HEK293 (cell line): ENCODE measurements at regions not wholly inside any gene's neighbourhood (a gene's known extent, or its start where the extent isn't known, plus 50 kb on each side); places are given as distances from the start of the nearest gene placed in this dataset.

Source experiments
- CTCF ChIA-PET: fragments of 350-600 bp; formaldehyde crosslinking; extraction: SDS; loops from one replicate; lab custom pipeline; 2021; ENCODE audit warnings: antibody characterized with exemption; lab: Yijun Ruan, JAX
- POLR2A ChIA-PET: fragments of 300-600 bp; formaldehyde crosslinking; extraction: SDS; loops from one replicate; lab custom pipeline; 2020; ENCODE audit warnings: antibody characterized with exemption, inconsistent platforms; lab: Yijun Ruan, JAX
- H3K27ac ChIP-seq: fragments of 200-500 bp; sonication (Bioruptor generic); 2 replicates; pipeline ENCODE4 v1.5.1; 2014; ENCODE audit warnings: low read depth, low read length, control low read depth, inconsistent platforms; ENCODE audit errors: extremely low read depth
- H3K36me3 ChIP-seq, 2 experiments: fragments of 200-500 bp in 1 of 2; sonication (Bioruptor generic) in 1 of 2; 1 replicate in 1 of 2; 2 replicates in 1 of 2; pipeline ENCODE4 v1.5.1; 2014 to 2017; ENCODE audit warnings: inconsistent platforms in 2 of 2, low read length in 2 of 2; ENCODE audit not compliant: control insufficient read depth in 2 of 2, insufficient read depth in 1 of 2
- H3K4me1 ChIP-seq: fragments of 200-500 bp; sonication (Bioruptor generic); 2 replicates; pipeline ENCODE4 v1.5.1; 2014; ENCODE audit warnings: mild to moderate bottlenecking, low read length, inconsistent platforms; ENCODE audit not compliant: control insufficient read depth, insufficient read depth
- H3K4me3 ChIP-seq: 2 replicates; pipeline ENCODE4 v1.5.1; 2011; ENCODE audit warnings: low read depth, mild to moderate bottlenecking, control low read depth, low read length, moderate library complexity
- H3K9me3 ChIP-seq: fragments of 200-500 bp; sonication (Bioruptor generic); 2 replicates; pipeline ENCODE4 v1.5.1; 2014; ENCODE audit warnings: low read depth, low read length, inconsistent platforms; ENCODE audit not compliant: control insufficient read depth, insufficient read depth
- AEBP2 ChIP-seq: fragments of 450-650 bp; formaldehyde crosslinking; IDR thresholded peaks from 2 replicates; pipeline ENCODE4 v1.5.1; 2016; ENCODE audit warnings: missing biosample characterization, missing genetic modification characterization, borderline replicate concordance
- CTCF ChIP-seq: fragments of 450-650 bp; formaldehyde crosslinking; IDR thresholded peaks from 2 replicates; pipeline ENCODE4 v1.5.1; 2016; ENCODE audit warnings: missing biosample characterization, missing genetic modification characterization
- HOXC10 ChIP-seq: sonication (generic); formaldehyde crosslinking; IDR thresholded peaks from 2 replicates; pipeline ENCODE4 v1.8.1; 2023; ENCODE audit warnings: mild to moderate bottlenecking, missing genetic modification reagents
- OVOL3 ChIP-seq: fragments of 450-650 bp; formaldehyde crosslinking; IDR thresholded peaks from 2 replicates; pipeline ENCODE4 v1.5.1; 2016; ENCODE audit warnings: missing biosample characterization, missing genetic modification characterization
- PRDM1 ChIP-seq: fragments of 450-650 bp; formaldehyde crosslinking; IDR thresholded peaks from 2 replicates; pipeline ENCODE4; 2016; ENCODE audit warnings: missing biosample characterization, missing genetic modification characterization
- SALL2 ChIP-seq: fragments of 450-650 bp; formaldehyde crosslinking; IDR thresholded peaks from 2 replicates; pipeline ENCODE4 v1.5.0; 2017; ENCODE audit warnings: missing biosample characterization, mild to moderate bottlenecking, missing genetic modification characterization, borderline replicate concordance
- SCRT2 ChIP-seq: fragments of 450-650 bp; formaldehyde crosslinking; IDR thresholded peaks from 2 replicates; pipeline ENCODE4 v1.5.1; 2016; ENCODE audit warnings: missing biosample characterization, missing genetic modification characterization
- WT1 ChIP-seq: fragments of 450-650 bp; formaldehyde crosslinking; IDR thresholded peaks from 2 replicates; pipeline ENCODE4 v1.5.1; 2016; ENCODE audit warnings: missing biosample characterization, missing genetic modification characterization
- ZBTB1 ChIP-seq: fragments of 450-650 bp; formaldehyde crosslinking; IDR thresholded peaks from 2 replicates; pipeline ENCODE4 v1.5.1; 2016; ENCODE audit warnings: missing biosample characterization, missing genetic modification characterization
- ZEB2 ChIP-seq: fragments of 450-650 bp; formaldehyde crosslinking; IDR thresholded peaks from 2 replicates; pipeline ENCODE4 v1.5.1; 2016; ENCODE audit warnings: missing biosample characterization, missing genetic modification characterization
- ZNF221 ChIP-seq: fragments of 450-650 bp; formaldehyde crosslinking; IDR thresholded peaks from 2 replicates; pipeline ENCODE4 v1.5.1; 2017; ENCODE audit warnings: missing biosample characterization, missing genetic modification characterization, borderline replicate concordance
- ZNF324 ChIP-seq: fragments of 450-650 bp; formaldehyde crosslinking; IDR thresholded peaks from 2 replicates; pipeline ENCODE4 v1.5.1; 2016; ENCODE audit warnings: missing biosample characterization, missing genetic modification characterization
- ZNF350 ChIP-seq: fragments of 450-650 bp; formaldehyde crosslinking; IDR thresholded peaks from 2 replicates; pipeline ENCODE4 v1.5.0; 2017; ENCODE audit warnings: missing biosample characterization, mild to moderate bottlenecking, missing genetic modification characterization
- ZNF391 ChIP-seq: fragments of 450-650 bp; formaldehyde crosslinking; IDR thresholded peaks from 2 replicates; pipeline ENCODE4 v1.5.1; 2016; ENCODE audit warnings: low read depth, missing biosample characterization, missing genetic modification characterization, borderline replicate concordance
- ZNF404 ChIP-seq: fragments of 450-650 bp; formaldehyde crosslinking; IDR thresholded peaks from 2 replicates; pipeline ENCODE4 v1.5.1; 2017; ENCODE audit warnings: missing biosample characterization, missing genetic modification characterization
- ZNF426 ChIP-seq: fragments of 450-650 bp; formaldehyde crosslinking; IDR thresholded peaks from 2 replicates; pipeline ENCODE4 v1.5.1; 2017; ENCODE audit warnings: missing biosample characterization, missing genetic modification characterization, mild to moderate bottlenecking, inconsistent platforms, moderate library complexity
- ZNF558 ChIP-seq: fragments of 450-650 bp; formaldehyde crosslinking; IDR thresholded peaks from 2 replicates; pipeline ENCODE4 v1.5.1; 2016; ENCODE audit warnings: missing biosample characterization, missing genetic modification characterization
- ZNF692 ChIP-seq: fragments of 450-650 bp; formaldehyde crosslinking; IDR thresholded peaks from 2 replicates; pipeline ENCODE4 v1.5.1; 2016; ENCODE audit warnings: missing biosample characterization, missing genetic modification characterization
- ZNF707 ChIP-seq: fragments of 450-650 bp; formaldehyde crosslinking; IDR thresholded peaks from 2 replicates; pipeline ENCODE4 v1.5.1; 2016; ENCODE audit warnings: missing biosample characterization, missing genetic modification characterization
- ZSCAN5A ChIP-seq: fragments of 450-650 bp; formaldehyde crosslinking; IDR thresholded peaks from 2 replicates; pipeline ENCODE4 v1.5.1; 2016; ENCODE audit warnings: missing biosample characterization, missing genetic modification characterization

GRCh38 chr3:8451696-8452095 is 49.9 kb upstream of the LMCD1 start:
- Histone ChIP-seq H3K27ac (no peak overlapping the region), H3K4me1 (no peaks in the 10 kb centered on the region), H3K36me3 (no peaks in the 10 kb centered on the region), H3K9me3 (no peaks in the 10 kb centered on the region), H3K4me3 (no peak overlapping the region)
- ChIA-PET POLR2A (no interaction called here), CTCF (interaction anchor here (0.9 kb wide), 1 partner anchor 20 kb away, joined by 3 read pairs; no protein-coding TSS in a partner anchor)
- TF ChIP-seq SCRT2 (tag by site-specific recombination) (no peak), PRDM1 (tag by site-specific recombination) (no peak), ZNF404 (tag by site-specific recombination) (no peak), ZBTB1 (tag by site-specific recombination) (no peak), ZNF692 (tag by site-specific recombination) (no peak), ZNF707 (tag by site-specific recombination) (no peak), HOXC10 (no peak), ZNF426 (tag by site-specific recombination) (no peak), SALL2 (tag by site-specific recombination) (no peak), ZNF221 (tag by site-specific recombination) (no peak), CTCF (tag by site-specific recombination) (no peak), OVOL3 (tag by site-specific recombination) (no peak), ZNF324 (no peak), AEBP2 (tag by site-specific recombination) (no peak), ZNF391 (no peak), ZEB2 (tag by site-specific recombination) (no peak), ZNF558 (no peak), ZNF350 (tag by site-specific recombination) (no peak), ZSCAN5A (no peak), WT1 (tag by site-specific recombination) (no peak)
- TF ChIP-seq, all 188 proteins: peak for 0
